Ishikawa (cell line): ENCODE measurements at regions not wholly inside any gene's neighbourhood (a gene's known extent, or its start where the extent isn't known, plus 50 kb on each side); places are given as distances from the start of the nearest gene placed in this dataset.

Experiments used
- CEBPB ChIP-seq: IDR thresholded peaks from 2 replicates; pipeline ENCODE4 v1.6.1; 2012
- CREB1 ChIP-seq: IDR thresholded peaks from 2 replicates; pipeline ENCODE4 v1.6.1; 2012; ENCODE audit warnings: low read depth
- EGR1 ChIP-seq: IDR thresholded peaks from 2 replicates; pipeline ENCODE4 v1.6.1; 2012
- EP300 ChIP-seq: IDR thresholded peaks from 2 replicates; pipeline ENCODE4 v1.6.1; 2012; ENCODE audit warnings: borderline replicate concordance
- FOXM1 ChIP-seq: IDR thresholded peaks from 2 replicates; pipeline ENCODE4 v1.6.1; 2012; ENCODE audit warnings: low read depth, borderline replicate concordance
- MAX ChIP-seq: IDR thresholded peaks from 2 replicates; pipeline ENCODE4 v1.6.1; 2012
- NFIC ChIP-seq: IDR thresholded peaks from 2 replicates; pipeline ENCODE4 v1.6.1; 2012
- RAD21 ChIP-seq: IDR thresholded peaks from 2 replicates; pipeline ENCODE4 v1.6.1; 2012; ENCODE audit warnings: low read depth
- REST ChIP-seq: IDR thresholded peaks from 2 replicates; pipeline ENCODE4 v1.6.1; 2012; ENCODE audit warnings: low read depth, mild to moderate bottlenecking
- TAF1 ChIP-seq: IDR thresholded peaks from 2 replicates; pipeline ENCODE4 v1.6.1; 2012; ENCODE audit warnings: low read depth, mild to moderate bottlenecking
- TCF12 ChIP-seq: IDR thresholded peaks from 2 replicates; pipeline ENCODE4 v1.6.1; 2012; ENCODE audit warnings: low read depth
- TEAD4 ChIP-seq: IDR thresholded peaks from 2 replicates; pipeline ENCODE4 v1.6.1; 2012
- USF1 ChIP-seq: IDR thresholded peaks from 2 replicates; pipeline ENCODE4 v1.6.1; 2012
- ZBTB7A ChIP-seq: IDR thresholded peaks from 2 replicates; pipeline ENCODE4 v1.6.1; 2012; ENCODE audit warnings: low read depth

GRCh38 chr14:84797326-84797725 lies 732.6 kb upstream of the FLRT2 start:
- TF ChIP-seq TCF12 (no peak), RAD21 (no peak), TEAD4 (no peak), CEBPB (no peak), CREB1 (no peak), USF1 (no peak), FOXM1 (no peak), EGR1 (no peak), NFIC (no peak)

- TF ChIP-seq RAD21 (no peak), EP300 (no peak), TCF12 (no peak), USF1 (no peak), NFIC (no peak), TEAD4 (no peak), CREB1 (no peak)
These were observed 725.5 kb upstream of the FLRT2 start for GRCh38 chr14:84804468-84804867.

- TF ChIP-seq FOXM1 (no peak), CEBPB (no peak), REST (no peak), CREB1 (no peak), NFIC (no peak), TEAD4 (no peak), MAX (no peak), USF1 (no peak)
These were observed 725.0 kb upstream of the FLRT2 start for GRCh38 chr14:84804895-84805294.

GRCh38 chr14:84806181-84806580 lies 723.8 kb upstream of the FLRT2 start:
- TF ChIP-seq TAF1 (no peak), RAD21 (no peak), EGR1 (no peak), USF1 (no peak), MAX (no peak), EP300 (no peak), ZBTB7A (no peak), CREB1 (no peak), NFIC (no peak), CEBPB (no peak)

- TF ChIP-seq ZBTB7A (no peak), CEBPB (no peak)
These were observed 723.3 kb upstream of the FLRT2 start for GRCh38 chr14:84806622-84807021.

GRCh38 chr14:84807673-84808072 lies 722.3 kb upstream of the FLRT2 start:
- no peak for TF ChIP-seq FOXM1
- TF ChIP-seq REST = no peak
- no peak for TF ChIP-seq ZBTB7A
- no peak for TF ChIP-seq MAX
- no peak for TF ChIP-seq RAD21
- no peak for TF ChIP-seq CEBPB
- no peak for TF ChIP-seq USF1
- TF ChIP-seq NFIC = no peak
- no peak for TF ChIP-seq EGR1
- TF ChIP-seq EP300 = no peak
- no peak for TF ChIP-seq TCF12
- no peak for TF ChIP-seq TEAD4
- no peak for TF ChIP-seq CREB1
